BLaER1 treated with 17β-estradiol and CSF1 and Interleukin-3, amounts not matched to agents 10 nM and 100 nM (cell line): ENCODE measurements at regions not wholly inside any gene's neighbourhood (a gene's known extent, or its start where the extent isn't known, plus 50 kb on each side); places are given as distances from the start of the nearest gene placed in this dataset.

Source experiments
- H3K27ac ChIP-seq, 11 experiments: shearing (Covaris generic); formaldehyde crosslinking; 2 replicates each; pipeline ENCODE4 v1.8.1; 2022
- H3K27me3 ChIP-seq, 11 experiments: shearing (Covaris generic); formaldehyde crosslinking; 2 replicates each; pipeline ENCODE4 v1.8.1; 2022
- H3K36me3 ChIP-seq, 11 experiments: shearing (Covaris generic); formaldehyde crosslinking; 2 replicates each; pipeline ENCODE4 v1.8.1; 2022
- H3K4me1 ChIP-seq, 10 experiments: shearing (Covaris generic); formaldehyde crosslinking; 2 replicates each; pipeline ENCODE4 v1.8.1; 2022
- H3K4me2 ChIP-seq, 11 experiments: shearing (Covaris generic); formaldehyde crosslinking; 2 replicates each; pipeline ENCODE4 v1.8.1; 2022
- H3K4me3 ChIP-seq, 10 experiments: shearing (Covaris generic); formaldehyde crosslinking; 2 replicates each; pipeline ENCODE4 v1.8.1; 2022
- H3K9ac ChIP-seq, 11 experiments: shearing (Covaris generic); formaldehyde crosslinking; 2 replicates each; pipeline ENCODE4 v1.8.1; 2022
- H3K9me3 ChIP-seq, 11 experiments: shearing (Covaris generic); formaldehyde crosslinking; replicated peaks in 1 of 11; 2 replicates each; pipeline ENCODE4 v1.8.1; 2022
- H4K20me1 ChIP-seq, 11 experiments: shearing (Covaris generic); formaldehyde crosslinking; 2 replicates each; pipeline ENCODE4 v1.8.1; 2022
- Cebpa-rat ChIP-seq, 11 experiments: shearing (Covaris generic); IDR thresholded peaks; 2 replicates each; pipeline ENCODE4 v1.8.1; 2022

GRCh38 chr20:56689318-56689717 is 60.2 kb downstream of the TFAP2C start:
- H3K27ac ChIP-seq = no peak overlapping the region
- no peak overlapping the region for H3K4me2 ChIP-seq
- H3K36me3 ChIP-seq = no peaks in the 10 kb centered on the region
- TF ChIP-seq Cebpa-rat (IDR thresholded peaks at IDR 0.05) = no peak
- no peaks in the 10 kb centered on the region for H3K27me3 ChIP-seq
- H3K4me3 ChIP-seq = no peak overlapping the region
- H4K20me1 ChIP-seq = no peaks in the 10 kb centered on the region
- H3K4me1 ChIP-seq = peaks cover 0 to 22% (median 10%) of the 10 kb centered on the region in 10 experiments; a peak in 16 of 20 replicates
- H3K9ac ChIP-seq = no peak overlapping the region
- no peaks in the 10 kb centered on the region for H3K9me3 ChIP-seq

- Histone ChIP-seq H3K9me3 (no peaks in the 10 kb centered on the region), H3K36me3 (no peaks in the 10 kb centered on the region), H3K27ac (no peak overlapping the region), H3K4me3 (no peak overlapping the region), H3K4me1 (peaks cover 0 to 22% (median 10%) of the 10 kb centered on the region in 10 experiments; a peak in 16 of 20 replicates), H4K20me1 (no peaks in the 10 kb centered on the region), H3K4me2 (peak overlapping the region in 3 of 11 experiments; percentile 10 to 13 (median 13); a peak in 2 of 22 replicates), H3K27me3 (no peaks in the 10 kb centered on the region), H3K9ac (no peak overlapping the region)
- no peak for TF ChIP-seq Cebpa-rat (IDR thresholded peaks at IDR 0.05)
These were observed 60.9 kb downstream of the TFAP2C start for GRCh38 chr20:56689852-56690485.

GRCh38 chr20:56690531-56691175 is 61.5 kb downstream of the TFAP2C start:
- H3K36me3 ChIP-seq = no peaks in the 10 kb centered on the region
- no peak overlapping the region for H3K4me3 ChIP-seq
- H3K9ac ChIP-seq = no peak overlapping the region
- no peak for TF ChIP-seq Cebpa-rat (IDR thresholded peaks at IDR 0.05)
- no peaks in the 10 kb centered on the region for H4K20me1 ChIP-seq
- H3K4me1 ChIP-seq = peaks cover 0 to 19% (median 7%) of the 10 kb centered on the region in 10 experiments; a peak in 16 of 20 replicates
- 0 out of 22 replicates have a peak overlapping the region, but pooled peaks of 2 of the 11 experiments have one; percentile 10 to 13 for H3K4me2 ChIP-seq
- no peaks in the 10 kb centered on the region for H3K9me3 ChIP-seq
- H3K27ac ChIP-seq = no peak overlapping the region
- no peaks in the 10 kb centered on the region for H3K27me3 ChIP-seq

GRCh38 chr20:56691325-56691998 is 62.4 kb downstream of the TFAP2C start:
- H3K4me2 ChIP-seq = no peak overlapping the region
- no peak overlapping the region for H3K9ac ChIP-seq
- no peak for TF ChIP-seq Cebpa-rat (IDR thresholded peaks at IDR 0.05)

GRCh38 chr20:56693217-56693616 is 64.1 kb downstream of the TFAP2C start:
- TF ChIP-seq Cebpa-rat (IDR thresholded peaks at IDR 0.05) = no peak
- Histone ChIP-seq H3K27ac (no peak overlapping the region; a peak in 1 of 22 replicates), H3K4me2 (no peak overlapping the region), H3K27me3 (no peaks in the 10 kb centered on the region), H3K9me3 (no peaks in the 10 kb centered on the region), H3K4me1 (peaks cover 0 to 11% (median 0%) of the 10 kb centered on the region in 10 experiments; a peak in 4 of 20 replicates), H3K9ac (no peak overlapping the region), H4K20me1 (no peaks in the 10 kb centered on the region), H3K36me3 (no peaks in the 10 kb centered on the region), H3K4me3 (no peak overlapping the region)

More at GRCh38 chr20:56691325-56691998, 62.4 kb downstream of the TFAP2C start:
- Histone ChIP-seq H4K20me1 (no peaks in the 10 kb centered on the region), H3K4me3 (no peak overlapping the region), H3K9me3 (no peaks in the 10 kb centered on the region), H3K4me1 (peaks cover 0 to 11% (median 0%) of the 10 kb centered on the region in 10 experiments; a peak in 4 of 20 replicates), H3K27me3 (no peaks in the 10 kb centered on the region), H3K36me3 (no peaks in the 10 kb centered on the region), H3K27ac (no peak overlapping the region)

- Histone ChIP-seq H3K27ac (no peak overlapping the region), H3K4me3 (no peak overlapping the region), H3K36me3 (no peaks in the 10 kb centered on the region), H3K4me1 (peaks cover 0 to 14% (median 0%) of the 10 kb centered on the region in 10 experiments; a peak in 5 of 20 replicates), H3K9me3 (no peaks in the 10 kb centered on the region), H4K20me1 (no peaks in the 10 kb centered on the region), H3K4me2 (no peak overlapping the region), H3K27me3 (no peaks in the 10 kb centered on the region), H3K9ac (no peak overlapping the region)
- TF ChIP-seq Cebpa-rat (IDR thresholded peaks at IDR 0.05) = no peak
These were observed 68.4 kb downstream of the TFAP2C start for GRCh38 chr20:56697476-56697875.

GRCh38 chr20:56698297-56698696 is 69.2 kb downstream of the TFAP2C start:
- Histone ChIP-seq H3K4me1 (peaks cover 0 to 18% (median 4%) of the 10 kb centered on the region in 10 experiments; a peak in 14 of 20 replicates), H3K27me3 (no peaks in the 10 kb centered on the region), H3K4me3 (no peak overlapping the region), H4K20me1 (no peaks in the 10 kb centered on the region), H3K9ac (no peak overlapping the region), H3K36me3 (no peaks in the 10 kb centered on the region), H3K4me2 (no peak overlapping the region), H3K27ac (no peak overlapping the region), H3K9me3 (no peaks in the 10 kb centered on the region)
- TF ChIP-seq Cebpa-rat (IDR thresholded peaks at IDR 0.05) = no peak

GRCh38 chr20:56698749-56699148 is 69.6 kb downstream of the TFAP2C start:
- Histone ChIP-seq H4K20me1 (no peaks in the 10 kb centered on the region), H3K4me2 (no peak overlapping the region), H3K36me3 (no peaks in the 10 kb centered on the region), H3K4me3 (no peak overlapping the region), H3K9ac (no peak overlapping the region), H3K27ac (no peak overlapping the region), H3K27me3 (no peaks in the 10 kb centered on the region), H3K9me3 (0 out of 22 replicates have a peak, but pooled peaks cover 0 to 1% (median 0%) of the 10 kb centered on the region in 11 experiments), H3K4me1 (peaks cover 0 to 23% (median 8%) of the 10 kb centered on the region in 10 experiments; a peak in 14 of 20 replicates)
- no peak for TF ChIP-seq Cebpa-rat (IDR thresholded peaks at IDR 0.05)
